A549 (cell line): ENCODE measurements at regions not wholly inside any gene's neighbourhood (a gene's known extent, or its start where the extent isn't known, plus 50 kb on each side); places are given as distances from the start of the nearest gene placed in this dataset.

Experiments
- ATAC-seq, 2 experiments: fragments of 200-7000 bp in 1 of 2; fragments of >200 bp in 1 of 2; cut with Nextera tagmentation in 1 of 2; cut with Tn5 transposase in 1 of 2; 3 replicates each; pipeline versions ENCODE4 v1.8.0 to v1.9.1; 2018 to 2020; ENCODE audit warnings: mild to moderate bottlenecking in 1 of 2, moderate library complexity in 1 of 2
- CTCF ChIA-PET: fragments of 300-600 bp; sonication (Branson Sonifier 250); formaldehyde crosslinking; extraction: SDS; loops from one replicate; lab custom pipeline; 2021; ENCODE audit warnings: antibody characterized with exemption, inconsistent platforms; lab: Yijun Ruan, JAX
- POLR2A ChIA-PET: fragments of 350-600 bp; formaldehyde crosslinking; extraction: SDS; loops from one replicate; lab custom pipeline; 2021; ENCODE audit warnings: antibody characterized with exemption, inconsistent platforms; lab: Yijun Ruan, JAX
- DNase-seq, 2 experiments: peaks; one replicate each; pipeline versions ENCODE4 v3.0.0 to v3.0.0-alpha.2; 2011 to 2016; ENCODE audit warnings: low read depth in 1 of 2, low spot score in 1 of 2
- FAIRE-seq: peaks from 2 replicates; lab custom pipeline; 2011; peaks lifted over from hg19 to GRCh38; lab: Jason Lieb, UNC
- H3K27ac ChIP-seq, 2 experiments: fragments of >200 bp; sonication (Bioruptor Twin); formaldehyde crosslinking; 3 replicates each; pipeline ENCODE4 v1.5.1; 2016 to 2017
- H3K4me1 ChIP-seq: fragments of >200 bp; sonication (Bioruptor Twin); formaldehyde crosslinking; 3 replicates; pipeline ENCODE4 v1.6.1; 2016
- H3K4me2 ChIP-seq: fragments of >200 bp; sonication (Bioruptor Twin); formaldehyde crosslinking; 3 replicates; pipeline ENCODE4 v1.6.1; 2016
- H3K4me3 ChIP-seq: fragments of >200 bp; sonication (Bioruptor Twin); formaldehyde crosslinking; 3 replicates; pipeline ENCODE4 v1.5.1; 2016
- H3K9me3 ChIP-seq: fragments of >200 bp; sonication (Bioruptor Twin); formaldehyde crosslinking; 3 replicates; pipeline ENCODE4 v1.6.1; 2016
- BCL3 ChIP-seq: fragments of >200 bp; sonication (Bioruptor Twin); formaldehyde crosslinking; IDR thresholded peaks from 3 replicates; pipeline ENCODE4 v1.6.1; 2016
- BHLHE40 ChIP-seq: IDR thresholded peaks from 2 replicates; pipeline ENCODE4 v1.6.1; 2012; ENCODE audit warnings: low read depth, low read length, inconsistent platforms
- CBX8 ChIP-seq: fragments of 200-600 bp; sonication (generic); IDR thresholded peaks from 2 replicates; pipeline ENCODE4 v1.6.1; 2016
- E2F6 ChIP-seq: IDR thresholded peaks from 2 replicates; pipeline ENCODE4 v1.6.1; 2012; ENCODE audit warnings: low read depth, borderline replicate concordance
- EHF ChIP-seq: fragments of 250-450 bp; sonication (Bioruptor Pico); IDR thresholded peaks from 2 replicates; pipeline ENCODE4 v1.5.0; 2020; ENCODE audit warnings: mild to moderate bottlenecking
- GATA3 ChIP-seq: IDR thresholded peaks from 2 replicates; pipeline ENCODE4 v1.6.1; 2012; ENCODE audit warnings: borderline replicate concordance
- HES2 ChIP-seq: fragments of >200 bp; sonication (Bioruptor Twin); formaldehyde crosslinking; IDR thresholded peaks from 2 replicates; pipeline ENCODE4 v1.6.1; 2016
- HEYL ChIP-seq: fragments of 250-450 bp; sonication (Bioruptor Pico); IDR thresholded peaks from 2 replicates; pipeline ENCODE4 v1.8.0; 2021; ENCODE audit warnings: mild to moderate bottlenecking, moderate library complexity
- HMGXB4 ChIP-seq: fragments of 250-450 bp; sonication (Bioruptor Pico); IDR thresholded peaks from 2 replicates; pipeline ENCODE4 v1.5.0; 2021; ENCODE audit warnings: mild to moderate bottlenecking, moderate library complexity, borderline replicate concordance
- JUNB ChIP-seq: fragments of >200 bp; sonication (Bioruptor Twin); formaldehyde crosslinking; IDR thresholded peaks from 2 replicates; pipeline ENCODE4 v1.6.1; 2016
- MAFK ChIP-seq: fragments of 450-650 bp; IDR thresholded peaks from 2 replicates; pipeline ENCODE4 v1.6.1; 2014; ENCODE audit not compliant: partially characterized antibody
- RARB ChIP-seq: fragments of 250-450 bp; sonication (Bioruptor Pico); IDR thresholded peaks from 2 replicates; pipeline ENCODE4 v1.8.0; 2021; ENCODE audit warnings: mild to moderate bottlenecking, moderate library complexity
- REST ChIP-seq: fragments of 200-600 bp; sonication (generic); IDR thresholded peaks from 2 replicates; pipeline ENCODE4 v1.6.1; 2016; ENCODE audit warnings: antibody characterized with exemption, mild to moderate bottlenecking, moderate library complexity
- ZFP36 ChIP-seq: fragments of 450-650 bp; IDR thresholded peaks from 2 replicates; pipeline ENCODE4 v1.6.1; 2014; ENCODE audit warnings: borderline replicate concordance; ENCODE audit not compliant: partially characterized antibody
- WGBS: methylation state at CpG from one replicate; pipeline ENCODE4 v1.1.6; 2017; ENCODE audit errors: missing lambda C conversion rate; 5-methylcytosine and 5-hydroxymethylcytosine counted together

- FAIRE-seq (no peak), DNase-seq (no peak), ATAC-seq (no peak)
- Histone ChIP-seq H3K4me1 (peaks cover 39% of the 10 kb centered on the region), H3K4me3 (no peak overlapping the region), H3K4me2 (0 out of 3 replicates have a peak overlapping the region, but pooled peaks have one; percentile 21), H3K27ac (peak overlapping the region; percentile 44 to 82; a peak in 5 of 6 replicates), H3K9me3 (no peaks in the 10 kb centered on the region)
- TF ChIP-seq HES2 (no peak), EHF (no peak), E2F6 (no peak), BCL3 (no peak), HEYL (CRISPR knock-in tag) (no peak)
- ChIA-PET CTCF (interaction anchor here (0.6 to 1.5 kb wide), 10 partner anchors 9 to 300 kb away, joined by 3 to 5 read pairs (median 4); partner anchors contain the start of genes C9orf50 and IER5L), POLR2A (interaction anchor here (1.1 to 1.7 kb wide), 2 partner anchors 162 to 167 kb away, joined by 3 to 8 read pairs; no protein-coding TSS in a partner anchor)
- WGBS = 95% methylated on average over 18 of the region's 20 CpGs
Measured at GRCh38 chr9:129321286-129322021, 143.4 kb upstream of the IER5L start.

- DNase-seq = no peak
- no peak for FAIRE-seq
- Histone ChIP-seq H3K4me2 (peak overlapping the region; percentile 21; the same call in 1 of the 3 replicates), H3K4me3 (no peak overlapping the region), H3K9me3 (no peaks in the 10 kb centered on the region)
- CTCF ChIA-PET = interaction anchor here (0.6 to 1.5 kb wide), 12 partner anchors 8 to 300 kb away, joined by 3 to 5 read pairs (median 3); partner anchors contain the start of genes C9orf50 and IER5L
- WGBS = 76% methylated on average over 34 of the region's 46 CpGs
- ATAC-seq = peak; percentile 11 to 57; a peak in 3 of 6 replicates
- TF ChIP-seq RARB (CRISPR knock-in tag) (no peak), MAFK (no peak), GATA3 (peak; percentile 48; the same call in 1 of the 2 replicates), ZFP36 (peak; percentile 12), BHLHE40 (no peak), HMGXB4 (no peak), CBX8 (no peak), REST (no peak), JUNB (no peak)
- TF ChIP-seq, all 56 proteins: peak for 2
- H3K4me1 ChIP-seq = peaks cover 43% of the 10 kb centered on the region
- peak overlapping the region; percentile 44 to 82; a peak in 5 of 6 replicates for H3K27ac ChIP-seq
- POLR2A ChIA-PET = interaction anchor here (1.1 to 1.7 kb wide), 3 partner anchors 143 to 168 kb away, joined by 3 to 8 read pairs (median 3); partner anchors contain the start of gene IER5L
Measured at GRCh38 chr9:129320575-129321285, 142.7 kb upstream of the IER5L start.
